GM21528 (cell line): ENCODE measurements at regions not wholly inside any gene's neighbourhood (a gene's known extent, or its start where the extent isn't known, plus 50 kb on each side); places are given as distances from the start of the nearest gene placed in this dataset.
A peak's percentile ranks its signal among the peaks of the same experiment; 100 is the strongest.
"Not testable (repeated sequence)": the region's sequence is repeated elsewhere in the genome, so short reads cannot be mapped to it uniquely, and the experiment has no call there.

ENCODE experiments used
- ATAC-seq: cut with Tn5 transposase; IDR thresholded peaks from one replicate; pipeline ENCODE4 v1.9.1; 2021; ENCODE audit warnings: mild to moderate bottlenecking, moderate library complexity; ENCODE audit not compliant: unreplicated experiment, low FRiP score

DNA sequence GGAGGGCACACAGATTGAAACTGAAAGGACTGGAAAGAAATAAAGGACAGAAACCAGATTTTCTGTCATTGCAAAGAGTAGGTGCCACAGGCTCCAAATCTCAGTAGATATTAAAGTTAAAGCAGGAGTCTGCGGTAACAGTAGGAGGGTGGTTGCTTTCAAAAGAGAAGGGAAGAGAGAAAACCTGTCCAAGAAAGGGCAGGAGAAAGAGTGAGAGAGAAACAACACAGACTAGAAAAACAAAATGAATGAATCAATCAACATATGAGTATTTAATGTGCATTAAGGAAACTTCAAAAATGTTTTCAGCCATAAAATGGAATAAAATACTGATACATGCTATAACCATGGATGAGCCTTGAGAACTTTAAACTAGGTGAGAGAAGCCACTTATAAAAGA, 143.1 kb upstream of the CTAGE1 start:
- ATAC-seq, result no peak

GRCh38 chr18:22563164-22563583, 145.5 kb upstream of the CTAGE1 start:
- ATAC-seq, result peak; percentile 57

GRCh38 chr18:22564036-22564435, 146.3 kb upstream of the CTAGE1 start:
- ATAC-seq, result no peak

DNA sequence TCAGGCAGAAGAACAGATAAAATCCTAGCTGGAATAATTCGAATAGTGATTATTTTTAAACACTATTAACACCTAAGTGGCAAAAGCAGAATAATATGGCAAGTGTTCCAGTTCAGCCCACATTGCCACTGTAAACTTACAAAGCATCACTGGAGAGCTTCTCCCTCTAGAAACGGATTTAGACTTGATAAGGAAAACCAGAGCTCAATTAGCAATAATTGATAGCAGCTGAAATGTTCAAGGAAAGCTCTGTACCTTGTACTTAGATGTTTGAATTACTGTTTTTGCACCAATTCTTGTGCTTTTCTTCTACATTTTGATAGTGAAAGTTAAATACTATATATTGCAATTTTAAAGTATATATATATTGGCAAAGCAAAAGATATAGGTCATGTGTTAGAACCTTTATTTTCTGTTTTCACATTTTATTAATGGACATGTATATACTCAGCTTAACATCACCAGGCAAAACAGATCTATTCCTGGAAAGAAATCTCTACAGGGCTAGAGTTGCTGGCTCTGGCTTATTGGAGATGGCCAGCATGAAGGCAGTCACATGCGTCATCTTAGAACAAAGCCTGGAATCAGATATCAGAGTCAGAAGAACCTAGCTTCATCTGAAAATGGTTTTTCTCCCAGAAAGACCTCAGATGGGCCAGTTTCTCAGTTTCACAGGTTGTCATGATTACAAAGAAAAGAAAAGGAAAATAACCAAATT, 149.1 kb upstream of the CTAGE1 start:
- ATAC-seq, result no peak

DNA sequence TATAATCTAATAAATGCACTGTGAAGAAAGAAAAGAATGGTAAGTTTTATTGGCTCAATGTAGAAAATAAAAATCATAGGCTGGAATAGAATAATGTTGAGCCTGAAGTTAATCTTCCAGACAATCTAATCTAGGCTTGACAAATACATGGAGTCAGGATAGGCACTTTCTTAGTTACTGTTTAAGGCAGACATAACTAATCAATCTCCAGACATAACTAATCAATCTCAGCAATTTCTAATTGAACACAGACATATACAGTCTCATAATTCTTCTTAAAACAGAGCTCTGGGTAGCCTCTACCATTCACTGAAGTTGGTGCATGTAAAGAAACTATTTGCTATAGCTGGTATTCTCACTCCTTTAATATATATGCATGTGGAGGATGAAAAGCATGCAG, 150.1 kb upstream of the CTAGE1 start:
- no peak for ATAC-seq

DNA sequence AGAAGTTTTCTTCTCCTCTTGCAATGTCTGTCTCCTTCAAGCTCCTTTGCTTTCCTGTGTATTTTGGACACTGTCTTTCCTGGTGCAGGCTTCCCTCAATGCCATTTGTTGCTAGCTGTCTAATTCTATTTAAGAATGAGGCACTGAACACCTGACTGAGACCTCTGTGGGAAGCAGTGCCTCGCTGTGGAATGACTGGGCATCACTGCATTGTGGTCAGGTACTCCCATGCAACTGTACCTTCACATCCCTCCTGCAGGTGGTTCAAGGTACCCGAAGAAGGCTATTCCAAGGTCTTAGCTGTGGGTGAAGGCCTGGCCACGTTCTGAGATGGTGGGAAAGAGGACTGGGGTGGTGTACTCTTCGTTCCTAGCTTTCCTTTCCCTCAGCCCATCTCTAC, 152.8 kb upstream of the CTAGE1 start:
- no peak for ATAC-seq

GRCh38 chr18:22572341-22572740, 154.6 kb upstream of the CTAGE1 start:
- ATAC-seq, result no peak

- ATAC-seq, result no peak
Measured at GRCh38 chr18:22579271-22579670, 161.6 kb upstream of the CTAGE1 start.

DNA sequence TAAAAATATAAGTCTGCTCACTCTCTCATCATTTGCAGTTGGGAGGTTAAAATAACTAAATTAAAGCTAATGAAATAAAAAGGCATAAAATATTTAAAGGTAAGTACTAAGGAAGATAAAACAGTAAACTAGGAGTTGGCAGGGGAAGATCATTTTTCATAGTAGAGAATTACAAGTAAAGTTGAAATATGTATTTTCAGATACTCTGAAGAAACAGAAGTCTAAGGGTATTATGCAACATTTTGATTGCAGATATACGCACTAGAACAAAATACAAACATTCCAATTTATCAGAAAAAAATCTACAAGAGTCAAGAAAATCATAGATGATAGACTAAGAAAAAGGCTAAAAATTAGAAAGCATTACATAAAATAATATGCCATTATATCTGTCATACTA, 167.6 kb upstream of the CTAGE1 start:
- no peak for ATAC-seq

DNA sequence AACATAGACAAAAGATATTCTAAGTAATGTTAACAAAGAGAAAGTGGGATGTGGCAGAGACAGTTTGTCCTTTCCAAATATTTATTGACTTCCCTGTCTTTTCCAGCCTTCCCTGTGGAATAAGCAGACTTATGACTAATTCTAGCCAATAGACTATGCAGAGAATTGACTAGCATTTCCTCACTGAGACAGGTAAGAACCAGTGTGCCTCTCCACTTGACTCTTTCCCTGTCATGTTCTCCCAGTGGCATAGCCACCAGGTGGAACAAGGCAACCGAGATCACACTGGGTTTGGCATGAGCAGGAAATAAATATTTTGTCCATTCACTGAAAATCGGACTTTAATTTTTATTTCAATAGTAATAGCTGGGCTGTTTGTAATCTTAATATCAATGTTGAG, 168.1 kb upstream of the CTAGE1 start:
- no peak for ATAC-seq

DNA sequence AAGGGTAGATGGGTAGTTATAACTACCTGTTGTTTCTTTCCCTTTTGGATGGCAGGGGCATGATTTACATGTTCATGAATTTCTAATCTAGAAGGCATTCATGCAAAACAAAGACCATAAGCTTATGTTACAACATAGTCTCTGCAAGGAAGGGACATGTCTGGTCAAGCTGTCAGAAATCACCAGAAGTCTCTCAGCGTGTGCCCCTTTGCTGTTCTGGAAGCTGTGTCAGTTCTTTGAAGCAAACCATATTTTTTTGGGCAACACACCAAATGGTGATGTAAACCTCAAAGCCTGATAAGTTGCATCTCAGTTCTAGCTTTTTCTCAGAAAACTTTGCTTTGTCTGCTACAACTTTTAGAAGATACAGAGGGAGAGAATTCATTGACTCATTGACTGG, 173.5 kb upstream of the CTAGE1 start:
- ATAC-seq, result no peak

GRCh38 chr18:22594155-22594690, 176.5 kb upstream of the CTAGE1 start:
- ATAC-seq, result no peak

- ATAC-seq, result no peak
Measured at GRCh38 chr18:22601481-22601880, 183.8 kb upstream of the CTAGE1 start.

DNA sequence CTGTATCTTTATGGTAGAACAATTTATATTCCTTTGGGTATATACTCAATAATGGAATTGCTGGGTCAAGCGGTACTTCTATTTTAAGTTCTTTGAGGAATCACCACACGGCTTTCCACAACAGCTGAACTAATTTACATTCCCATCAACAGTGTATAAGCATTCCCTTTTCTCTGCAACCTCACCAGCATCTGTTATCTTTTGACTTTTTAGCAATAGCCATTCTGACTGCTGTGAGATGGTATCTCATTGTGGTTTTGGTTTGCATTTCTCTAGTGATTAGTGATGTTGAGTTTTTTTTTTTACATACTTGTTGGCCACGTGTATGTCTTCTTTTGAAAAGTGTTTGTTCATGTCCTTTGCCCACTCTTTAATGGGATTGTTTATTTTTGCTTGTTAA, 184.7 kb upstream of the CTAGE1 start:
- not testable (repeated sequence) for ATAC-seq

GRCh38 chr18:22603902-22604301, 186.2 kb upstream of the CTAGE1 start:
- ATAC-seq, result no peak

GRCh38 chr18:22604390-22604985, 186.8 kb upstream of the CTAGE1 start:
- no peak for ATAC-seq

GRCh38 chr18:22604986-22605421, 187.3 kb upstream of the CTAGE1 start:
- ATAC-seq, result no peak

GRCh38 chr18:22605736-22606135, 188.0 kb upstream of the CTAGE1 start:
- no peak for ATAC-seq

GRCh38 chr18:22606563-22607283, 189.0 kb upstream of the CTAGE1 start:
- ATAC-seq, result no peak

DNA sequence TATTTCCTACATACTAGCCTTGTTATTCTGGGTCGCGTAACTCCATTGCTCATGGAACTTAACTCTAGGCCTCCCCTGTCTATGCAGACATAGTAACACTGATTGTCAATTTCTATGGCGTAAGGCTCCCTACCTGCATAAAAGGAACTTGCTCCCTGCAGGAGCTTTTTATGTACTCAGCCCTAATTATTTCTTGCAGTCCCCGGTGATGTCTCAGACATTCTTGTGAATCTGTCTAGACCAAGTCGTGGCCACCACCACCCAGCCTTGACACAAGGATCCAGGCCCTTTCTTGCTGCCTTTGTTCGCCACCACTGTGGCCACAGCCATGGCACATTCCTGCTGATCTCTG, 189.5 kb upstream of the CTAGE1 start:
- no peak for ATAC-seq

DNA sequence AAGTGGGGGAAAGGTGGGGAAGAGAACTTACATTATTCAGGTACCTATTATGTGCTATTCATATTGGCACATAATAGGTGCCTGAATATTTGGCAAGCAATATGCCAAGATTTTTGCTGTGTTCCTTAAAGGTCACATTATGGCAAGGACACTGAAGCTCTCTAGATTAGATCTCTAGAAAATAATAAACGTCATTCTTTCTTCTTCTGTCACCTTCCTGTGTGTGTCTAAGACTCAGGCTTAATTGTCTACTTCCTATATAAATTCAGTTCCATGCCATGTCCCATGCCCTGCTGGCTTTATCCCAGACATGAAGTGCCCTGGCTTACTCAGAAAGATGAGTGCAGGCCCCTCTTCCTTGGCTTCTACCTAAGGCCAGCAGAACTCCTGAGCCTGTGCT, 191.1 kb upstream of the CTAGE1 start:
- ATAC-seq, result no peak

DNA sequence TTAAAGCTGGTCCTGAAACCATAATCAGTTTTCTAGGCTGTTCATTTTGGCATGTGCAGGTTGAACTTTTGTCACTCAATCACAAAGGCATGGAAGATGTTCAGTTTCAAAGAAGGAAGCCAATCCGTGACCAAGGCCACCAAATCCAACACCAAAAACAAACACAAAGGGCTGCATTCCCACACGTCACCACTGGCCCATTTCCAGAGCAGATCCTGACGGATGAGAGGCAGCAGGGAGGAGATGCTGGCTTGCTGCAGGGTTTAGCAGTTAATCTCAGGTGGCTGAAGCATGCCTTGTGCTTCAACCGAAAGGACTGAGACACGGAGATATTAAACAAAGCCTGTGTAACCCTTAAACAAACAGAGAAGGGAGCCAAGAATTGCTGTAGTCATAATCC, 191.9 kb upstream of the CTAGE1 start:
- ATAC-seq, result no peak
